ENCODE measurements at regions not wholly inside any gene's neighbourhood (a gene's known extent, or its start where the extent isn't known, plus 50 kb on each side); places are given as distances from the start of the nearest gene placed in this dataset.
"Not testable (repeated sequence)": the region's sequence is repeated elsewhere in the genome, so short reads cannot be mapped to it uniquely, and the experiment has no call there.

GRCh38 chr3:101913168-101913567 is 63.9 kb downstream of the NFKBIZ start:
- FAIRE-seq, result no peak

GRCh38 chr3:101917761-101918160 is 68.4 kb downstream of the NFKBIZ start:
- not testable (repeated sequence) for FAIRE-seq

- not testable (repeated sequence) for FAIRE-seq
Observed at GRCh38 chr3:101922151-101922725, 72.9 kb downstream of the NFKBIZ start.

- not testable (repeated sequence) for FAIRE-seq
Observed at GRCh38 chr3:101924621-101925020, 75.3 kb downstream of the NFKBIZ start.

GRCh38 chr3:101925124-101925523 is 75.8 kb downstream of the NFKBIZ start:
- FAIRE-seq, result not testable (repeated sequence)

GRCh38 chr3:101925564-101925963 is 76.2 kb downstream of the NFKBIZ start:
- no peak for FAIRE-seq

GRCh38 chr3:101926594-101927105 is 77.3 kb downstream of the NFKBIZ start:
- FAIRE-seq, result no peak

- no peak for FAIRE-seq
Observed at GRCh38 chr3:101928890-101929289, 79.6 kb downstream of the NFKBIZ start.

GRCh38 chr3:101931081-101931480 is 81.8 kb downstream of the NFKBIZ start:
- FAIRE-seq, result no peak

GRCh38 chr3:101932326-101933068 is 83.2 kb downstream of the NFKBIZ start:
- FAIRE-seq, result no peak

- FAIRE-seq, result no peak
Observed at GRCh38 chr3:101936419-101937356, 87.4 kb downstream of the NFKBIZ start.

- FAIRE-seq, result no peak
Observed at GRCh38 chr3:101938262-101938847, 89.0 kb downstream of the NFKBIZ start.

GRCh38 chr3:101939361-101940049 is 90.2 kb downstream of the NFKBIZ start:
- FAIRE-seq, result no peak

GRCh38 chr3:101940521-101941317 is 91.4 kb downstream of the NFKBIZ start:
- no peak for FAIRE-seq

GRCh38 chr3:101941318-101942040 is 92.2 kb downstream of the NFKBIZ start:
- FAIRE-seq, result peak; percentile 43

- no peak for FAIRE-seq
Observed at GRCh38 chr3:101942356-101942755, 93.0 kb downstream of the NFKBIZ start.

GRCh38 chr3:101943029-101943428 is 93.7 kb downstream of the NFKBIZ start:
- no peak for FAIRE-seq

GRCh38 chr3:101944308-101944707 is 95.0 kb downstream of the NFKBIZ start:
- no peak for FAIRE-seq

GRCh38 chr3:101945980-101946379 is 96.7 kb downstream of the NFKBIZ start:
- FAIRE-seq, result no peak

- FAIRE-seq, result no peak
Observed at GRCh38 chr3:101946906-101947305, 97.6 kb downstream of the NFKBIZ start.

- FAIRE-seq, result no peak
Observed at GRCh38 chr3:101950510-101950909, 101.2 kb downstream of the NFKBIZ start.
